HG02970 (cell line): ENCODE measurements at regions not wholly inside any gene's neighbourhood (a gene's known extent, or its start where the extent isn't known, plus 50 kb on each side); places are given as distances from the start of the nearest gene placed in this dataset.
"Not testable (repeated sequence)": the region's sequence is repeated elsewhere in the genome, so short reads cannot be mapped to it uniquely, and the experiment has no call there.

Experiments
- ATAC-seq: cut with Tn5 transposase; IDR thresholded peaks from one replicate; pipeline ENCODE4 v1.9.1; 2021; ENCODE audit warnings: mild to moderate bottlenecking, moderate library complexity, moderate number of reproducible peaks; ENCODE audit not compliant: unreplicated experiment, low FRiP score

DNA sequence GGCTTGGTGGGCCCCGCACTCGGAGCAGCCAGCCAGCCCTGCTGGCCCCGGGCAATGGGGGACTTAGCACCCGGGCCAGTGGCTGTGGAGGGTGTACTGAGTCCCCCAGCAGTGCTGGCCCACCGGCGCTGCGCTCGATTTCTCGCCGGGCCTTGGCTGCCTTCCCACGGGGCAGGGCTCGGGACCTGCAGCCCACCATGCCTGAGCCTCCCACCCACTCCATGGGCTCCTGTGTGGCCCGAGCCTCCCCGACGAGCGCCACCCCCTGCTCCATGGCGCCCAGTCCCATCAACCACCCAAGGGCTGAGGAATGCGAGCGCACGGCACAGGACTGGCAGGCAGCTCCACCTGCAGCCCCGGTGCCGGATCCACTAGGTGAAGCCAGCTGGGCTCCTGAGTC, 202.2 kb downstream of the ZC3H11B start:
- not testable (repeated sequence) for ATAC-seq

DNA sequence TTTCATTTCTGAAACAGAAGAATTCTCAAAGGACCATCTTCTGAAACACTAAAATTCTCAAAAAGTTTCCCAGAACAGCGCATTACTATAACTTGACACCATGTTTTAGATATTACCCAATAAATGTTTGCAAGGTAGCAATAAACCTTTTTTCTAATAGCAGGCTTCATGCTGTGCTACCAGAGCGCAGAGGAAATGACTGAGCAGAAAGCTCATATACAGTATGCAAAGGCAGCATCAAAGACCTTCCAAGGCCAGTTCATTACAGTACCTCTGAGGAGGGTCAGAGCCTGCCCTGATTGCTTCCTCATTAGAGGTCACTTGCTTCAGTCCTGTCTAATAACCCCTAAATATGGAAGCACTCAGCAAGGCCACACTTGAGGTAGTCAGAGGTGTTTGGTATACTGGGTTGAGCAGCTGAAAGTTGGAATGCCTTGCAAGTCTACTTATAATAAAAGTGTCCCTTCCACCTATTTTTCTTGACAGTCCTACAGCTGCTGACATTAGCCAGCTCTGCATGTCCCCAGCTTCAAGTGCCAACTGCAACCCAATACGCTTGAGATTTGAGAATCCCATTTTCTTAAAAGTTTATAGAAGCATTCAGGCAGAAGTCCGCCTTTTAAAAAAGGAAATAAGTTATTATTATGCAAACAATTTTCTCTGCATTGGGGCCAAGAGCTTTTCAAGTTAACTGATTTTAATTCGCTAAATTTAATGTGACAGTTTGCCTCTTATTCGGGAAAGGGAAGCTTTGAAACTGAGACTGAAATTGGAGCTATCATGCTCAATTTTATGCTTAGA, 207.2 kb downstream of the ZC3H11B start:
- ATAC-seq: no peak

DNA sequence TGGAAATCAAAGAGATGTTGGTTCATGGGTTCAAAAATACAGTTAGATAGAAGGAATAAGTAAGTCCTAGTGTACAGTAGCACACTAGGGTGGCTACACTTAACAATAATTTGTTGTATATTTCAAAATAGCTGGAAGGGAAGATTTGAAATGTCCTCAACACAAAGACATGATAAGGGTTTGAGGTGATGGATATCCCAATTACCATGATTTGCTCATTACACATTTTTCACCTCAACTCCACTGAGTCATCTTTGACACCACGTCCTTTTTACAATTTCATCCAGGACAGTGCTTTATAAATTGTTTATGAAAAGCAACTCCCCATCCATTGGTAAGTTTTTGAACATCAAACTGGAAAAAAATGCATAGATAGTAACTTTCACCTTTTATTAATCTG, 208.3 kb downstream of the ZC3H11B start:
- ATAC-seq: no peak

DNA sequence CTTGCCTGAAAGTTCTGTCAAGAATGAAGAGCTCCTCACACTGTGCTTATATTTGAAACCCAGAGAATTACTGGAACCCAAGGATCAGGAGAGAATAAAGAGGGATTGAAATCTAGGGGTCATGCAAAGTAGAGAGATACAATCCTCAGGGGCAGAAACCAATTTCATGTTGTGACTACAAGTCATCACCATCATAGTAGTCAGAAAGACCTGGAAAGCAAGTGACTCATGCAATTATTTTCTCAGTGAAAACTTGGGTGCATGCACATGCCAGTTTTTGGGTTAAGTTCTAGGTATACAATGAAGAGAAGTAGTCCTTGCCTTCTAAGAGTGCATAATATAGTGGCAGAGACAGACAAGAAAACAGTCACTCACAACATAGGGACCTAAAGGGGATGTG, 210.0 kb downstream of the ZC3H11B start:
- ATAC-seq: no peak

DNA sequence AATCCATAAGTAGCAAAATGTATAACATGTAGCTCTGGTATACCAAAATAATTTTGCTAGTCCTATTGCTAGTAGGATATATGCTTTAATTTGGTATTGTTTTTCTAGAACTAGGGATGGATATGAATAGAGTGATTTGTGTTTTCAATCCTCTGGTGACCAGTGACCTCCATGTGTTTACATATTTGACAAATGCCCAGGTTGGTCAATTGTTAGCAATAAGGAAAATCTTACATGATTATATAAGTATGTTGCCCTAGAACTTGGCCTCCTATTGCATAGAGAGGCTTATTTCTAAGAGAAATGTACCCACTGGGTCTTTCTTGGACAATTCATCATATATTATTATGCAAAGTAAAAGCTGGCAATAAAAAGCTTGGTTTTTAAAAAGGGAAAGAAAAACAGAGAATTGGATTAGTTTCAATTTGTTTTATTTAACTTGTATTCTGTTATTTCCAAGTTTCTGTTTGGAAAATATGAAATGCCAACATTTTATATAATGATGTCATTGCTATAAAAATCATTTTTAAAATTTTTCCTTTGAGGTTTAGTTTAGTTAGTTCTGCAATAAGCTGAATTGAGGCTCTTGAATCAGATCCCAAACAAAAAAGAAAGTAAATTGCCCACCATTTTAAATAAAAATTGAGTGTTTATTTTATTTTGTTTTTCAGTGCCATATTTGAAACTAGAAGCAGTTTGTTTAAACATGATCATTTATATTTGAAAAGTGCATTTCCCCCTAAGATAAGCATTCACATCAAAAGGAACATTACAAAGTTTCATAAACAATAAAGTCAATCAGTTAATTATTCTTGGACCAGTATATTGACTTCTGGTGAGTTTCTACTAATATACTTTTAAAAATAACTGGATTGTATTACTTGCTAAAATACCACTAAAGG, 210.9 kb downstream of the ZC3H11B start:
- no peak for ATAC-seq

DNA sequence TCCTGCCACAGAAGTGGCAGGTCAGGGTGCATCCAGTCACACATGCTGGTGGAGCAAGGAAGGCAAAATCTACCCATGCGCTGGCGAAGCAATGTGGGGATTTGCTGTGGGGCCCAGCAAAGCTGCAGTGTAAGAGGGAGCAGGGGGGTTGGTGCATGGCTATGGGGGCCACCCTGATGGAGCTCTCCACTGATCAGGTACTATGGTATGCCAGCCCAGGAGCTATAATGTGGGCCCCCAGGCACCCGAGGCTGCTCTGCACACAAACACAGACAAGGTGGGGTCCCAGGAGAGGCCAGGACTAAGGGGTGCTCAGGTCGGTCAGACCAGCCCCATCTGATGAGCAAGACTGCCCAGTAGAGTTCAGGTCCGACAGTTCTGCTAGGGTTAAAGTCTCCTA, 213.5 kb downstream of the ZC3H11B start:
- no peak for ATAC-seq

DNA sequence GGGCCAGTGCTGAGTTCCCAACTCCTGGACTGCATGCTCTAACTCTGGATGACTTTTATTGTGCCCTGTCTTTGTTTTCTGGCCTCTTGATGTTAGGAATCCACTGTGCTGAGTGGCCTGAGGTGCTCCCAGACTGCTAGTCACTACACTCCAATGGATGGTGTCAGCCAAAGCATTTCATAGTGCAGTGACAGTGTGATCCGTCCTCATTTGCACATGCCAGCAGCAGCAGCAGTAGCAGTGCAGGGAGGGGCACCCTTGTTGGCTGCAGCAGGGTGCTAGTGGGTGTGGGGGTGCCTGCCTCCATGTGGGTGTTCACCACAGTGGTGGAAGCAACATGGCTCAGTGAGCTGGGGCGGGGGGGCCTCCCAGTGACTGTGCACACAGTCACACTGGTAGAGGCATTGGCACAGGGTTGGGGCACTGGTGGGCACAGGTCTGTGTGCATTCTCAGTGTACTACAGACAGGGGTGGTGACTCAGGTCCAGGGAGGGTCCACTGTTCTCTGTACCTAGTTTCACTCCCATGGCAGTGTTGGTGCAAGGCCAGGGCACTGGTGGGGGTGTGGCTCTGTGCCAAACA, 214.0 kb downstream of the ZC3H11B start:
- ATAC-seq: no peak

DNA sequence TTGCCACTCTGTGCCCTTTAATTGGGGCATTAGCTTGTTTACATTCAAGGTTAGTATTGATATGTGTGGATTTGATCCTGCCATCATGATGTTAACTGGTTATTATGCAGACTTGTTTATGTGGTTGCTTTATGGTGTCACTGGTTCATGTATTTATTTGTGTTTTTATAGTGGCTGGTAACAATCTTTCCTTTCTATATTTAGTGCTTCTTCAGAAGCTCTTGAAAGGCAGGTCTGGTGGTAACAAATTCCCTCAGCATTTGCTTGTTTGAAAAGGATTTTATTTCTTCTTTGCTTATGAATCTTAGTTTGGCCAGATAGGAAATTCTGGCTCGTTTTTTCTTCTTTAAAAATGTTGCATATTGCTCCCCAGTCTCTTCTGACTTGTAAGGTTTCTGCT, 215.4 kb downstream of the ZC3H11B start:
- ATAC-seq: no peak

DNA sequence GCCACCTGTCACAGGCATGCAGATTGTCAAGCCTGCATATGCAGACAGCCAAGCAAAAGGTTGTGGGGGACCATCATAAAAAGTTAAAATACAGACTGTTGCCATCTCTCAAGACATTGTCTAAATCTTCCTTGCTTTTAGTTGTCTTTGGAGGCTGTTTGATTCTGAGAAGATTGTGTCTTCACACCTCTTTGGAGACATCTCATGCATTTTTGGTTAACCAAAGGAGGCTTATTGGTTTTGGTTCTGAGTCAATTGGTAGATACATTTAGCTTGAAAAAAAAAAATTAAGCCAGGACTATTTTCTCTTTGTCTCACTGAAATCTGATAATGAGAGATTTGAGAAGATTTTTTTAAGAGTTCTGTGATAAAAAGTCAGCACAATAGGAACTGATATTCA, 217.6 kb downstream of the LYPLAL1 start:
- no peak for ATAC-seq

DNA sequence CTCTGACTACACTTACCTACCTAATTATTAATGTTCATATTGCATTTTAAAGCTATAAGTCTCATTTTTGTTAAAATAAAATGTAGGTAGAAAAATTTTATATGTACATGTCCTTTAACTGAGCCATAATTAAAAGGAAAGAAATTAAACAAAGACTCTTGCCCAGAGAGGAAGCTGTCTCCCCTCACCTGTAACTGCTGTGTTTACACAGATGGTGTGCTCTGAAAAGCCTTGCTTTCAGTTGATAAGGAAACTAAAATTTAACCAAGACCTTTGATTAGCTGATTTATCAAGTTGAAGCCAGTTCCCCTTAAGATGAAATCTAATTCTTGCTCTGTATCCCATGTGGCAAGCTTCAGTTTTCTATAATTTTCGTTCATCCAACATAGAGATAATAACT, 213.5 kb downstream of the LYPLAL1 start:
- ATAC-seq: no peak

DNA sequence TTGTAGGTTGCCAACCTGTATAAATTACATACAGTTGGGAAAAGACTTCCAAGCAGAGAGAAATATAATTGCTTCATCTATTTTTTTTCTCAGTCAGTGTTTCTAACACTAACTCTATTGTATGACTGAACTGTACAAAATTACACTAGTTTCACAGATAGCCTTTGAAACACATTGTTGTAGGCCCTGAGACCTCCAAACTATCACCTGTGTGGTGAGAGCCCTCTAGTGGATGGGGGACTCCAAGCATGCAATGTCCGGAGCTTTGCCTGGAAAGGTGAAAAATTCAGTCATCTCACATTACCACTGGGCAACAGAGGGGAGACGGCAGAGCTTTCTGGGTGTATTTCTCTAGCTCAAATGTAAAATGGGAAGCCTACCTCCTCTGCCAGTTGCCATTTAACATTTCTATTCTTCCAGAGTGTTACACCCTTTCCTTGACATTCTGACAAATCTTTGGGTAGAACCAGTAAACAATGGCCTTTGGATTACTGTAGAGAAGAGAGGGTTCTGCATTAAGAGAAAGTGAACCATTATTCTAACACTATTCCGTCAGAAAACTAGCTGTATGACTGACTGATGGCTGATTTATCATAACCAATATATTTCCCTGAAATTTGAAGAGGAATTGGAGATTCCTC, 212.2 kb downstream of the LYPLAL1 start:
- ATAC-seq: no peak

DNA sequence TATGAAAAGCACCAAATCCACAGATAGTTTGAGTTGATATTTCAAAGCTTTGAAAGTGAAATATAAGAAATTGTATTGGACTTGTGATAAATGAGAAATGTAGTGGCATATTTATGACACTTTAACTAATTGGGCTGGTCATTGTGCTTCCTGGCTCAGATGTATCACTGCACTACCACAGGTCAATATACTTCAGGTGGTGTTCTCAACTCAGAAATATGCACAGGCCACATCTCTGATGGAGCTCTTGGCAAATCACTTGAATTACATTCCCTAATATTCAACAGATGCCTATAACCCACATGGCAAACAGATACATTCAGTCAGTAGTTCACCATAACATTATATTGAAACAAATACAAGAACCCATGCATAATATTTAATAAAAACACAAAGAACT, 209.6 kb downstream of the LYPLAL1 start:
- no peak for ATAC-seq

DNA sequence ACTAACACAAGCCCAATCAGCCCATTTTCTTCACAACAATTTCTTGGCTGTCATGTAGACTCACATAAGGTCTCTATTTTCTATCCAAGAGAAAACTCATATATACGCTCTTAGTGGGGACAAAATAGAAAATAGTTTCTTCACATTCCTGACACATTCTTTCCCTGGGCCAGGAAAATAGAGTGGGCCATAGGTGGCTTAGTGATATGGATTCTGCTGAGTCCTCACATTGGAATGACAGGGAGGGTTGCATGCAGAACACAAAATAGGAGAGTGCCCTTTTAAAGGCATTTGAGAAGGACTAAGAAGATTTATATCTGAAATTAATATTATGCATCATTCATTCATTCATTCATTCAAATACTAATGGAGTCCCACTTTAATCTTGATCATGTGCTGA, 207.7 kb downstream of the LYPLAL1 start:
- ATAC-seq: no peak

DNA sequence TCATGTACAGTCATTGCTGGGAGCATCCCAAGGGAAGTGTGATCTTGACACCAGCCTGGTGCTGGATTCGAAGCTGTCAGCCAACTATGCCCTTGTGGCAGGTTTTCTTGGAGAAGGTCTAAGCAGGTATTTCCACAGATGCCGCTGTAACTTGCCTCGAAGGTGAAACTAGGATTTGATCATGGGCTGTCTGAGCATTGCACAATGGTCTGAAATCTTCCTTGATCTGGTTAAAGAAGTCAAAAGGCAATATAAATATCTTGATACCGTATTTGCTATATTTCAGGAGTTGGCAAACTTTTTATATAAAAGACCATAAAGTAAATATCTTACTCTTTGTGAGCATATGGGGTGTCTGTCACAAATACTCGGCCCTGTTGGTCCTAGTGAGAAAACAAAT, 206.8 kb downstream of the LYPLAL1 start:
- ATAC-seq: no peak

DNA sequence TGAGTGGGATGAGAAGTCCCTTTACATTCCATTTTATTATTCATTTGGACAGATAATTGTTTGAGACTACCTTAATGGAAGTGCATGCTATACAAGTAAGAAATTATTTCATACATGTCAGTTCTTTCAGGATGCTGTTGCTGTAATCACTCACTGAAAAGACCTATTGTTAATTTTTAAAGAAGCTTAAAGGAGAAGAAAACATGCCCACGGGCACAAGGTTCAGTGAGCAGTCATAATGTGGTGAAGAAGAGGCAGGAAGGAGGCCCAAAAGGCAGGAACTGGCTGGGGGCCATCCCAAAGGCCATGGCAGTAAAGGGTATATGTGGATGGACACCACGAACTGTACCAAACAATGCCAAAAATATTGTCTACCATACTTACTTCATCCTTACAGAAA, 206.0 kb downstream of the LYPLAL1 start:
- ATAC-seq: no peak

DNA sequence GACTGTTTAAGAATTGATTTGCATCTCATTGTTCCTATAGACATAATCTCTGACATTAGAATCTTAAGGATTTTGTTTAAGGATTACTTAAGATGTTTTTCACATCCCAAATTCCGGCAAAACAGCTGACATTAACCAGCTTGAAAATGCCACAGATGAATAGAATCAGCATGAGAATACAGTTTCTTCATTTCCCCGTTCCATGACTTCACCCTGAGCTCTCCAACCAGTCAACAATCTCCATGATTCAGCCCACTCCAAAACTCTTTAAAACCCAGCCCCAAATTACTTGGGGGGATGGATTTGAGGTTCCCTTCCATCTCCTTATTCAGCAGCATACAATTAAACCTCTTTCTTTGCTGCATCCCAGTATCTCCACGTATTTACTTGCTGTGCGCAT, 201.0 kb downstream of the LYPLAL1 start:
- no peak for ATAC-seq

DNA sequence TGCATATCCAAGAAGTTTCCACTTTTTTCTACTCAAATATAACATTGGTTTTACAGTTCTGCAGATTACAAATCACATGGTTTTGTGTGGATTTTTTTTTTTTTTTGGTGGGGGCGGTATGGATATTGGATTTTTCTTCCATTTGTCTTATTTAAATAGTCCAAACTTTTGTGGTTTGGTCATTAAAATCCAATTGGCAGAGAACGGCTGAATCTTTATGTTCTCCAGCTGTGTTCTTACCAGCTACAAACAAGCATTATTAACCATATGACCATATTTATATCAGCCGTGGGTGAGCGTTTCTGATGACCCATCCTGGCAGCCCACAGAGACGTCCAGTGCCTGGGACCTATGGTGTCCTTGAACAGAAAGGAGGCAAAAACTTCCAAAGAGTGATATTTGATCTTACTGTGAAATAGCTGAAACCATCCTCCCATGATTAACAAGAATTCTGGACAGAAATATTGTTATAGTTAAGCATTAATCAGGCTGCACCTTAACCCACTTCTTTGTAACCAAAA, 200.4 kb downstream of the LYPLAL1 start:
- ATAC-seq: no peak

DNA sequence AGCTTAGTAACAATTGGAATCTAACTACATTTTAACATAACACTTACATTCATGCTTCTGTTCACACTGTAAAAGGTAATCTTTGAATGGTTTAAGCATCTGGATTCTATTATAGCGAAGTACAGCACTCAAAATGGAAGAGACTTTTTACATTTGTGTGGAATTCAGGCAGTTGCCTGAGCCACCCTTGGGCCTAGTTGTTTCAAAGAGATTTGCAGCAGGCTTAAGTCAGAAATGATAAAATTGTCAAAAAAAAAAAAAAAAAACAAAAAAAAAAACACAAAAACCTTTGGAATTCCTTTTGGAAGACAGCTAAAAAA, 199.9 kb downstream of the LYPLAL1 start:
- no peak for ATAC-seq

DNA sequence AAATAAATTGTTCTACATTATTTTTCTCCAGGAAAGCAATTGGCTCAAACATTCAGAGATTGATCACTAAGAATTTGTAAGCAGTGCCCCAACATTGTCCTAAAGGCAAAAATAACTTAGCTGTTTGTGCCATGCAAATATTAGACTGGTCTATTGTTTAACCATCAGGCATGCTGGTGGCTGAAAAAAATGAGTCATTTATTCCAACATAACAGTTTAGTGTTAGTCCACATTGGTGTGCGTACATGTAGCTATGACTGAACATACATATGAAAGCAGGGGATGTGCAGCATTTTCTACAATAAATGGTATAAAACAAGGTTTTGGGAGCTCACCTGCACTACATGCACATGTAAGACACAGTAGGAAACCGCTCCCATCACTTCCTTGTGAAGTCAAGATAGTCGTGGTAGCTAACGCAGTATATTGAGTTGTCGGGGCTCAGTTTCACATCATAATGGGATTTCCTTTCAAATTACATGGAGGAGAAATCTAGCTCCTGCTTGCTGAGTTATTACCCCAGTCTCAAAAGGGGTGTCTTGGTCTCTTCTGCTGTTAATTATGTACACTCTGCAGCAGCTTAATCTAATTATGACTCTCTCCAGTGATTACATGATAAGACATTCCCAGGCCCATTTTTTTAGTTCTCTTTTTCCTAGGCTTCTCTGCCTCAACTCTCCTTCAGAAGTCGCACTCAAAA, 199.4 kb downstream of the LYPLAL1 start:
- no peak for ATAC-seq

DNA sequence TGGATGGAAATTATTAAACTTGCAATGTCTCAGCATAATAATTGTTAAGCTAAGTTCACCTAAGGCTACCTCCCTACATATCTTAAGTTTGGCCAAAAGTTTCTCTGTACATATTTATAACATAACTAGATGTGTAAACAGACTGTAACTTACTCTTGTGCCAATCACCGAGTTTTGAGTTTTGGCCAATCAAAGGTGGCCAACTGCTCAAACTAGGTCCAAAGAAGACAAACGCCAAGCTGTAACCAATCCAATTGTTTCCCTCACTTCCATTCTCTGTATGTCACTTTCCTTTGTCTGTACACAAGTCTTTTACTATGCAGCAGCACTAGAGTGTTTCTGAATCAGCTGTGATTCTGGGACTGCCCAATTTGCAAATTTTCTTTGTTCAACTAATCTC, 197.8 kb downstream of the LYPLAL1 start:
- no peak for ATAC-seq
